ENCODE measurements at regions not wholly inside any gene's neighbourhood (a gene's known extent, or its start where the extent isn't known, plus 50 kb on each side); places are given as distances from the start of the nearest gene placed in this dataset.

DNA sequence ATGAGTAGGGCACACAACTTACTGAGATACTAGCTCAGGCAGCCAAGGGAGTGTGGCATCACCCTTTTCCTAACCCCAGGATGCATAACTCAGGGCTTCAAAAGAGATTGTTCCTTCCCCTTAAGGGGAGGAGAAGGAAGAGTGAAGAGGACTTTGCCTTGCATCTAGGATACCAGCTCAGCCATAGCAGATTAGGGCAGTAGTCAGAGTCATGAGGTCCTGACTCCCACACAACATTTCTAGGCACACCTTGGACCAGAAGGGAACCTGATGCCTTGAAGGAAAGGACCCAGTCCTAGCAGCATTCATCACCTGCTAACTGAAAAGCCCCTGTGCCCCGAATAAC, 1433.2 kb upstream of the TMEFF2 start:
- TF ChIP-seq, protein P1, sequence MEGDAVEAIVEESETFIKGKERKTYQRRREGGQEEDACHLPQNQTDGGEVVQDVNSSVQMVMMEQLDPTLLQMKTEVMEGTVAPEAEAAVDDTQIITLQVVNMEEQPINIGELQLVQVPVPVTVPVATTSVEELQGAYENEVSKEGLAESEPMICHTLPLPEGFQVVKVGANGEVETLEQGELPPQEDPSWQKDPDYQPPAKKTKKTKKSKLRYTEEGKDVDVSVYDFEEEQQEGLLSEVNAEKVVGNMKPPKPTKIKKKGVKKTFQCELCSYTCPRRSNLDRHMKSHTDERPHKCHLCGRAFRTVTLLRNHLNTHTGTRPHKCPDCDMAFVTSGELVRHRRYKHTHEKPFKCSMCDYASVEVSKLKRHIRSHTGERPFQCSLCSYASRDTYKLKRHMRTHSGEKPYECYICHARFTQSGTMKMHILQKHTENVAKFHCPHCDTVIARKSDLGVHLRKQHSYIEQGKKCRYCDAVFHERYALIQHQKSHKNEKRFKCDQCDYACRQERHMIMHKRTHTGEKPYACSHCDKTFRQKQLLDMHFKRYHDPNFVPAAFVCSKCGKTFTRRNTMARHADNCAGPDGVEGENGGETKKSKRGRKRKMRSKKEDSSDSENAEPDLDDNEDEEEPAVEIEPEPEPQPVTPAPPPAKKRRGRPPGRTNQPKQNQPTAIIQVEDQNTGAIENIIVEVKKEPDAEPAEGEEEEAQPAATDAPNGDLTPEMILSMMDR (IDR thresholded peaks at IDR 0.05): no peak
- TF ChIP-seq POLR2A (IDR thresholded peaks at IDR 0.05) (no peak), EP300 (IDR thresholded peaks at IDR 0.05) (no peak)

Measured in suprapubic skin (tissue), 3 donors.